HEK293T (cell line): ENCODE measurements at regions not wholly inside any gene's neighbourhood (a gene's known extent, or its start where the extent isn't known, plus 50 kb on each side); places are given as distances from the start of the nearest gene placed in this dataset.

Source experiments
- CTCF ChIA-PET: fragments of 350-600 bp; formaldehyde crosslinking; extraction: SDS; loops from one replicate; lab custom pipeline; 2021; ENCODE audit warnings: antibody characterized with exemption, inconsistent platforms; lab: Yijun Ruan, JAX
- POLR2A ChIA-PET: fragments of 350-600 bp; formaldehyde crosslinking; extraction: SDS; loops from one replicate; lab custom pipeline; 2020; ENCODE audit warnings: antibody characterized with exemption, inconsistent platforms; lab: Yijun Ruan, JAX
- DNase-seq: peaks from one replicate; pipeline ENCODE4 v3.0.0; 2012; ENCODE audit warnings: mixed read lengths; ENCODE audit errors: extremely low spot score
- ARNT ChIP-seq: fragments of 450-650 bp; IDR thresholded peaks from 2 replicates; pipeline ENCODE4 v1.6.1; 2017; ENCODE audit warnings: mild to moderate bottlenecking
- BHLHE40 ChIP-seq: fragments of 450-650 bp; IDR thresholded peaks from 2 replicates; pipeline ENCODE4 v1.6.1; 2016; ENCODE audit warnings: mild to moderate bottlenecking, moderate library complexity, borderline replicate concordance
- CTBP1 ChIP-seq: fragments of 450-650 bp; IDR thresholded peaks from 2 replicates; pipeline ENCODE4 v1.6.1; 2016; ENCODE audit warnings: borderline replicate concordance
- ELF4 ChIP-seq: fragments of 450-650 bp; IDR thresholded peaks from 2 replicates; pipeline ENCODE4 v1.6.1; 2017; ENCODE audit warnings: antibody characterized with exemption
- FOXA1 ChIP-seq: fragments of 450-650 bp; IDR thresholded peaks from 2 replicates; pipeline ENCODE4 v1.6.1; 2016; ENCODE audit warnings: mild to moderate bottlenecking
- FOXK2 ChIP-seq: fragments of 450-650 bp; IDR thresholded peaks from 2 replicates; pipeline ENCODE4 v1.6.1; 2016; ENCODE audit warnings: mild to moderate bottlenecking
- FOXM1 ChIP-seq: fragments of 450-650 bp; IDR thresholded peaks from 2 replicates; pipeline ENCODE4 v1.6.1; 2017; ENCODE audit warnings: mild to moderate bottlenecking, borderline replicate concordance
- HDGF ChIP-seq: fragments of 450-650 bp; IDR thresholded peaks from 2 replicates; pipeline ENCODE4 v1.6.1; 2017; ENCODE audit warnings: antibody characterized with exemption, borderline replicate concordance
- L3MBTL2 ChIP-seq: fragments of 450-650 bp; conservative IDR thresholded peaks from 2 replicates; pipeline ENCODE4 v1.6.1; 2016; ENCODE audit warnings: mild to moderate bottlenecking
- LEF1 ChIP-seq: fragments of 450-650 bp; IDR thresholded peaks from 2 replicates; pipeline ENCODE4 v1.6.1; 2017; ENCODE audit warnings: mild to moderate bottlenecking, borderline replicate concordance
- NFRKB ChIP-seq: fragments of 450-650 bp; IDR thresholded peaks from 2 replicates; pipeline ENCODE4 v1.6.1; 2016; ENCODE audit warnings: mild to moderate bottlenecking, moderate library complexity
- PKNOX1 ChIP-seq: fragments of 450-650 bp; IDR thresholded peaks from 2 replicates; pipeline ENCODE4 v1.6.1; 2016
- SP1 ChIP-seq: fragments of 450-650 bp; IDR thresholded peaks from 2 replicates; pipeline ENCODE4 v1.6.1; 2017
- SUZ12 ChIP-seq: fragments of 450-650 bp; IDR thresholded peaks from 2 replicates; pipeline ENCODE4 v1.6.1; 2016; ENCODE audit warnings: mild to moderate bottlenecking
- TARDBP ChIP-seq: fragments of 450-650 bp; IDR thresholded peaks from 2 replicates; pipeline ENCODE4 v1.6.1; 2016
- ZNF384 ChIP-seq: fragments of 450-650 bp; IDR thresholded peaks from 2 replicates; pipeline ENCODE4 v1.6.1; 2016

- CTCF ChIA-PET = no interaction called here
- TF ChIP-seq ARNT (no peak), SUZ12 (no peak), HDGF (no peak), PKNOX1 (no peak), LEF1 (no peak), ZNF384 (no peak), FOXA1 (no peak), FOXK2 (no peak), CTBP1 (no peak), ELF4 (no peak), TARDBP (no peak), FOXM1 (no peak), SP1 (no peak), BHLHE40 (no peak), NFRKB (no peak), L3MBTL2 (no peak)
- DNase-seq = no peak
- POLR2A ChIA-PET = no interaction called here
Measured at GRCh38 chr9:26013199-26013598, 335.0 kb upstream of the TUSC1 start.

GRCh38 chr9:26012797-26013196, 334.6 kb upstream of the TUSC1 start:
- TF ChIP-seq CTBP1 (no peak), TARDBP (no peak), SUZ12 (no peak), HDGF (no peak), PKNOX1 (no peak), L3MBTL2 (no peak), FOXM1 (no peak)
- no peak for DNase-seq
- CTCF ChIA-PET = no interaction called here
- POLR2A ChIA-PET = no interaction called here

GRCh38 chr9:25994605-25995004, 316.4 kb upstream of the TUSC1 start:
- POLR2A ChIA-PET = no interaction called here

GRCh38 chr9:25990376-25990775, 312.1 kb upstream of the TUSC1 start:
- DNase-seq = no peak
- ChIA-PET CTCF (no interaction called here), POLR2A (no interaction called here)
- TF ChIP-seq HDGF = no peak
- TF ChIP-seq ZNF384 = no peak
- TF ChIP-seq FOXA1 = no peak
- no peak for TF ChIP-seq CTBP1
- no peak for TF ChIP-seq FOXK2
- TF ChIP-seq TARDBP = no peak
- no peak for TF ChIP-seq L3MBTL2

More at GRCh38 chr9:25994605-25995004, 316.4 kb upstream of the TUSC1 start:
- CTCF ChIA-PET = no interaction called here
- no peak for DNase-seq
- no peak for TF ChIP-seq FOXM1
- TF ChIP-seq PKNOX1 = no peak
- TF ChIP-seq LEF1 = no peak
- TF ChIP-seq SP1 = no peak
- TF ChIP-seq L3MBTL2 = no peak
- no peak for TF ChIP-seq HDGF
- TF ChIP-seq ZNF384 = no peak

GRCh38 chr9:25975667-25976066, 297.4 kb upstream of the TUSC1 start:
- DNase-seq = no peak
- ChIA-PET CTCF (no interaction called here), POLR2A (no interaction called here)
- TF ChIP-seq L3MBTL2 (no peak), FOXK2 (no peak), CTBP1 (no peak), BHLHE40 (no peak), SUZ12 (no peak), SP1 (no peak), NFRKB (no peak), ARNT (no peak), FOXM1 (no peak), PKNOX1 (no peak), FOXA1 (no peak), ELF4 (no peak), LEF1 (no peak), TARDBP (no peak), ZNF384 (no peak), HDGF (no peak)

- peak; percentile 30 for DNase-seq
- ChIA-PET CTCF (no interaction called here), POLR2A (no interaction called here)
- TF ChIP-seq L3MBTL2 (peak; percentile 53), PKNOX1 (no peak)
Measured at GRCh38 chr9:25964239-25964638, 286.0 kb upstream of the TUSC1 start.
